H1 (cell line): ENCODE measurements at regions not wholly inside any gene's neighbourhood (a gene's known extent, or its start where the extent isn't known, plus 50 kb on each side); places are given as distances from the start of the nearest gene placed in this dataset.

Source experiments
- CTCF ChIA-PET: fragments of 300-600 bp; sonication (Branson Sonifier 250); formaldehyde crosslinking; loops from one replicate; lab custom pipeline; 2021; ENCODE audit not compliant: partially characterized antibody; lab: Charles Lee
- POLR2A ChIA-PET: fragments of 300-600 bp; sonication (Branson Sonifier 250); formaldehyde crosslinking; loops from one replicate; lab custom pipeline; 2021; ENCODE audit warnings: inconsistent platforms; ENCODE audit not compliant: partially characterized antibody; lab: Charles Lee
- DNase-seq, 2 experiments: peaks; one replicate each; pipeline versions ENCODE4 v3.0.0 to v3.0.0-alpha.2; 2010 to 2022; ENCODE audit warnings: low spot score in 2 of 2, low read depth in 1 of 2, mixed read lengths in 1 of 2
- FAIRE-seq: peaks from 2 replicates; lab custom pipeline; 2011; peaks lifted over from hg19 to GRCh38; lab: Jason Lieb, UNC
- H2AFZ ChIP-seq: 2 replicates; pipeline ENCODE4 v1.8.1; 2012; ENCODE audit warnings: low read length, inconsistent platforms
- H2AK5ac ChIP-seq: 2 replicates; pipeline ENCODE4 v1.6.1; 2013; ENCODE audit warnings: low read depth, low read length
- H2BK120ac ChIP-seq: replicated peaks from 2 replicates; pipeline ENCODE3; 2013; ENCODE audit warnings: low read depth, low read length, inconsistent platforms
- H2BK12ac ChIP-seq: 2 replicates; pipeline ENCODE4 v1.6.1; 2013; ENCODE audit warnings: low read depth, low read length
- H2BK15ac ChIP-seq: 2 replicates; pipeline ENCODE4 v1.6.1; 2013; ENCODE audit warnings: low read length
- H2BK20ac ChIP-seq: 2 replicates; pipeline ENCODE4 v1.6.1; 2013; ENCODE audit warnings: low read length
- H2BK5ac ChIP-seq: 2 replicates; pipeline ENCODE4 v1.6.1; 2013; ENCODE audit warnings: low read depth, low read length
- H3K14ac ChIP-seq: 2 replicates; pipeline ENCODE4 v1.6.1; 2013; ENCODE audit warnings: inconsistent platforms; ENCODE audit not compliant: insufficient read length
- H3K18ac ChIP-seq: 2 replicates; pipeline ENCODE4 v1.6.1; 2013; ENCODE audit warnings: low read length; ENCODE audit errors: extremely low read depth
- H3K23ac ChIP-seq: 2 replicates; pipeline ENCODE4 v1.6.1; 2013; ENCODE audit warnings: inconsistent platforms; ENCODE audit not compliant: insufficient read length
- H3K23me2 ChIP-seq: 2 replicates; pipeline ENCODE4 v1.6.1; 2013; ENCODE audit warnings: low read depth, low read length
- H3K27ac ChIP-seq: 2 replicates; pipeline ENCODE4 v1.6.1; 2011; ENCODE audit warnings: low read depth, low read length, inconsistent platforms
- H3K27me3 ChIP-seq, 4 experiments: replicated peaks in 1 of 4; 1 replicate in 1 of 4; 2 replicates in 3 of 4; pipeline versions ENCODE4 v1.6.1 to v1.8.1; 2011 to 2013; ENCODE audit warnings: low read length in 3 of 4, mild to moderate bottlenecking in 3 of 4, inconsistent platforms in 2 of 4, mixed read lengths in 2 of 4, moderate library complexity in 1 of 4; ENCODE audit not compliant: control insufficient read depth in 3 of 4, insufficient read depth in 3 of 4; ENCODE audit errors: extremely low read depth in 1 of 4
- H3K36me3 ChIP-seq, 4 experiments: 2 replicates each; pipeline versions ENCODE4 v1.6.1 to v1.8.1; 2011 to 2013; ENCODE audit warnings: mild to moderate bottlenecking in 4 of 4, low read length in 3 of 4, moderate library complexity in 2 of 4, control low read depth in 1 of 4, inconsistent platforms in 1 of 4; ENCODE audit not compliant: insufficient read depth in 4 of 4, control insufficient read depth in 2 of 4
- H3K4ac ChIP-seq: replicated peaks from 2 replicates; pipeline ENCODE3; 2013; ENCODE audit warnings: low read length, low read depth, mixed read lengths, inconsistent platforms; ENCODE audit not compliant: insufficient read length
- H3K4me1 ChIP-seq, 4 experiments: replicated peaks in 1 of 4; 1 replicate in 1 of 4; 2 replicates in 3 of 4; pipeline versions ENCODE4 v1.6.1 to v1.8.1; 2011 to 2013; ENCODE audit warnings: low read length in 3 of 4, inconsistent platforms in 2 of 4, mixed read lengths in 1 of 4; ENCODE audit not compliant: insufficient read depth in 4 of 4, control insufficient read depth in 3 of 4
- H3K4me2 ChIP-seq, 2 experiments: 2 replicates each; pipeline versions ENCODE4 v1.6.1 to v1.8.1; 2011 to 2013; ENCODE audit warnings: low read depth in 2 of 2, low read length in 2 of 2, control low read depth in 1 of 2, inconsistent platforms in 1 of 2, mild to moderate bottlenecking in 1 of 2; ENCODE audit not compliant: insufficient read depth in 1 of 2
- H3K4me3 ChIP-seq, 4 experiments: fragments of 200-600, 300-600 bp in 1 of 4; sonication (generic), shearing (Covaris generic), sonication (Bioruptor Twin) in 1 of 4; 2 replicates each; pipeline versions ENCODE4 v1.5.1 to v1.8.1; 2011 to 2016; ENCODE audit warnings: low read length in 4 of 4, low read depth in 3 of 4, control low read depth in 2 of 4, inconsistent platforms in 2 of 4, mild to moderate bottlenecking in 2 of 4, mixed read lengths in 1 of 4, moderate library complexity in 1 of 4; ENCODE audit not compliant: insufficient read depth in 2 of 4; ENCODE audit errors: extremely low read depth in 1 of 4
- H3K56ac ChIP-seq: replicated peaks from 2 replicates; pipeline ENCODE3; 2013; ENCODE audit warnings: low read depth, mild to moderate bottlenecking, mixed read lengths, low read length, inconsistent platforms; ENCODE audit not compliant: insufficient read length
- H3K79me1 ChIP-seq: 2 replicates; pipeline ENCODE4 v1.6.1; 2013; ENCODE audit warnings: low read depth, low read length, control low read depth
- H3K79me2 ChIP-seq, 2 experiments: 2 replicates each; pipeline versions ENCODE4 v1.6.1 to v1.8.1; 2012 to 2013; ENCODE audit warnings: low read length in 2 of 2, mild to moderate bottlenecking in 2 of 2, inconsistent platforms in 1 of 2; ENCODE audit not compliant: insufficient read depth in 2 of 2, control insufficient read depth in 1 of 2
- H3K9ac ChIP-seq, 4 experiments: replicated peaks in 1 of 4; 1 replicate in 1 of 4; 2 replicates in 3 of 4; pipeline versions ENCODE4 v1.6.1 to v1.8.1; 2011 to 2013; ENCODE audit warnings: low read depth in 3 of 4, low read length in 3 of 4, control low read depth in 2 of 4, mild to moderate bottlenecking in 2 of 4, moderate library complexity in 2 of 4, inconsistent platforms in 1 of 4; ENCODE audit errors: extremely low read depth in 1 of 4
- H3K9me3 ChIP-seq, 2 experiments: 2 replicates each; pipeline versions ENCODE4 v1.6.1 to v1.8.1; 2012 to 2013; ENCODE audit warnings: mild to moderate bottlenecking in 2 of 2, moderate library complexity in 2 of 2, control low read depth in 1 of 2, inconsistent platforms in 1 of 2, low read depth in 1 of 2, low read length in 1 of 2, mixed read lengths in 1 of 2; ENCODE audit not compliant: insufficient read depth in 2 of 2
- H4K20me1 ChIP-seq, 2 experiments: replicated peaks in 1 of 2; 2 replicates each; pipeline versions ENCODE3 to v1.8.1; 2011 to 2013; ENCODE audit warnings: inconsistent platforms in 2 of 2, low read length in 2 of 2, mild to moderate bottlenecking in 1 of 2; ENCODE audit not compliant: insufficient read depth in 2 of 2, control insufficient read depth in 1 of 2
- H4K5ac ChIP-seq: 2 replicates; pipeline ENCODE4 v1.6.1; 2013; ENCODE audit warnings: low read length, low read depth, mixed read lengths, inconsistent platforms; ENCODE audit not compliant: insufficient read length
- H4K8ac ChIP-seq: 2 replicates; pipeline ENCODE4 v1.8.0; 2013; ENCODE audit warnings: mild to moderate bottlenecking, moderate library complexity, low read length, inconsistent platforms; ENCODE audit not compliant: insufficient read depth; ENCODE audit errors: extremely low read depth
- H4K91ac ChIP-seq: replicated peaks from 2 replicates; pipeline ENCODE3; 2013; ENCODE audit warnings: low read length, mixed read lengths, inconsistent platforms; ENCODE audit not compliant: insufficient read length
- EP300 ChIP-seq, 2 experiments: IDR thresholded peaks; 1 replicate in 1 of 2; 2 replicates in 1 of 2; pipeline ENCODE4 v1.6.1; 2011 to 2012; ENCODE audit warnings: low read depth in 2 of 2, low read length in 2 of 2, mild to moderate bottlenecking in 2 of 2, borderline replicate concordance in 1 of 2, inconsistent platforms in 1 of 2, moderate library complexity in 1 of 2
- WGBS, 2 experiments: shearing (Covaris generic) in 1 of 2; methylation state at CpG; one replicate each; pipeline versions ENCODE4 v1.1.6 to v1.1.7; 2013 to 2015; ENCODE audit warnings: low lambda C conversion rate in 2 of 2, mixed read lengths in 2 of 2, inconsistent platforms in 1 of 2, low coverage in 1 of 2, missing lambda C conversion rate in 1 of 2; ENCODE audit not compliant: insufficient replicate concordance in 2 of 2, insufficient coverage in 1 of 2, insufficient read length in 1 of 2; ENCODE audit errors: extremely low coverage in 1 of 2, missing lambda C conversion rate in 1 of 2; 5-methylcytosine and 5-hydroxymethylcytosine counted together

- Histone ChIP-seq H3K27ac (no peak overlapping the region), H4K20me1 (no peaks in the 10 kb centered on the region), H3K9me3 (no peaks in the 10 kb centered on the region), H2AFZ (no peak overlapping the region), H2BK12ac (no peak overlapping the region), H3K4ac (no peak overlapping the region), H2AK5ac (no peak overlapping the region), H3K27me3 (no peaks in the 10 kb centered on the region), H4K5ac (no peak overlapping the region), H2BK120ac (no peak overlapping the region), H4K8ac (no peak overlapping the region), H2BK15ac (no peak overlapping the region), H3K4me2 (no peak overlapping the region), H3K4me1 (0 out of 7 replicates have a peak, but pooled peaks cover 0 to 3% (median 0%) of the 10 kb centered on the region in 4 experiments), H4K91ac (no peak overlapping the region), H3K79me1 (no peaks in the 10 kb centered on the region), H3K14ac (no peak overlapping the region), H3K79me2 (no peaks in the 10 kb centered on the region), H3K9ac (no peak overlapping the region), H2BK5ac (no peak overlapping the region), H3K18ac (no peak overlapping the region), H2BK20ac (no peak overlapping the region), H3K4me3 (no peak overlapping the region), H3K36me3 (no peaks in the 10 kb centered on the region), H3K56ac (no peak overlapping the region), H3K23ac (no peak overlapping the region), H3K23me2 (no peaks in the 10 kb centered on the region)
- WGBS, 2 experiments: 46% methylated on average over 4 of the region's 4 CpGs; no CpG with 5 or more reads in 1 of the 2 experiments
- peak in 1 of 2 experiments; percentile 69 for DNase-seq
- peak; percentile 80 for FAIRE-seq
- CTCF ChIA-PET: interaction anchor here (0.6 to 3.3 kb wide), 25 partner anchors 8 to 606 kb away, joined by 3 to 13 read pairs (median 3); no protein-coding TSS in a partner anchor
- POLR2A ChIA-PET: interaction anchor here (0.6 to 1.3 kb wide), 2 partner anchors 14 to 117 kb away, joined by 3 to 4 read pairs; no protein-coding TSS in a partner anchor
- no peak for TF ChIP-seq EP300 (IDR thresholded peaks at IDR 0.05; ENCODE audit: borderline replicate concordance in 1 of 2, low read depth in 2 of 2, low read length in 2 of 2)
Observed at GRCh38 chr10:29392376-29393021, 103.6 kb downstream of the LYZL1 start.
